Caco-2 (cell line): ENCODE measurements at regions not wholly inside any gene's neighbourhood (a gene's known extent, or its start where the extent isn't known, plus 50 kb on each side); places are given as distances from the start of the nearest gene placed in this dataset.

Source experiments
- BruUV-seq: library from RNA; stranded (reverse); fragments of 400-500 nt; replicated peaks from 2 replicates; lab custom pipeline; 2021; lab: Mats Ljungman, UMichigan
- CTCF ChIA-PET: fragments of 300-600 bp; sonication (Branson Sonifier 250); formaldehyde crosslinking; loops from one replicate; lab custom pipeline; 2022; ENCODE audit warnings: antibody characterized with exemption; lab: Charles Lee
- POLR2A ChIA-PET: fragments of 300-600 bp; sonication (Branson Sonifier 250); formaldehyde crosslinking; loops from one replicate; lab custom pipeline; 2022; ENCODE audit warnings: antibody characterized with exemption; lab: Charles Lee
- DNase-seq, 2 experiments: peaks; one replicate each; pipeline versions ENCODE4 v3.0.0 to v3.0.0-alpha.2; 2020 to 2022
- H3K27me3 ChIP-seq: replicated peaks from 2 replicates; pipeline ENCODE4 v1.6.0; 2011; ENCODE audit warnings: low read length; ENCODE audit not compliant: control insufficient read depth, insufficient read depth
- H3K36me3 ChIP-seq: 2 replicates; pipeline ENCODE4 v1.5.1; 2011; ENCODE audit warnings: low read length; ENCODE audit not compliant: control insufficient read depth, insufficient read depth
- H3K4me1 ChIP-seq: fragments of 250-450 bp; sonication (Bioruptor Pico); 2 replicates; pipeline ENCODE4 v1.5.1; 2020; ENCODE audit warnings: mild to moderate bottlenecking
- H3K4me3 ChIP-seq: 2 replicates; pipeline ENCODE4 v1.5.1; 2011; ENCODE audit warnings: low read depth, mild to moderate bottlenecking, control low read depth, low read length
- H3K9me3 ChIP-seq: fragments of 250-450 bp; sonication (Bioruptor Pico); 2 replicates; pipeline ENCODE4 v1.5.1; 2020; ENCODE audit warnings: mild to moderate bottlenecking, moderate library complexity
- H3K27ac Mint-ChIP-seq: one replicate; pipeline ENCODE4 v1.8.0; 2022; ENCODE audit warnings: mixed read lengths; ENCODE audit not compliant: unreplicated experiment
- H3K27me3 Mint-ChIP-seq: one replicate; pipeline ENCODE4 v1.8.0; 2022; ENCODE audit warnings: mixed read lengths; ENCODE audit not compliant: insufficient read depth, unreplicated experiment
- H3K36me3 Mint-ChIP-seq: one replicate; pipeline ENCODE4 v1.8.0; 2022; ENCODE audit warnings: mild to moderate bottlenecking, mixed read lengths; ENCODE audit not compliant: insufficient read depth, unreplicated experiment
- H3K4me1 Mint-ChIP-seq: one replicate; pipeline ENCODE4 v1.8.0; 2022; ENCODE audit warnings: low read depth, mixed read lengths; ENCODE audit not compliant: unreplicated experiment
- H3K4me3 Mint-ChIP-seq: one replicate; pipeline ENCODE4 v1.8.0; 2022; ENCODE audit warnings: mild to moderate bottlenecking, moderate library complexity, mixed read lengths; ENCODE audit not compliant: unreplicated experiment
- H3K9me3 Mint-ChIP-seq: one replicate; pipeline ENCODE4 v1.8.0; 2022; ENCODE audit warnings: mixed read lengths; ENCODE audit not compliant: unreplicated experiment
- CTCF ChIP-seq, 2 experiments: fragments of 200-600 bp in 1 of 2; IDR thresholded peaks; 1 replicate in 1 of 2; 2 replicates in 1 of 2; pipeline versions ENCODE4 v1.5.1 to v1.8.0; 2011 to 2022; ENCODE audit warnings: antibody characterized with exemption in 1 of 2, control low read depth in 1 of 2, inconsistent platforms in 1 of 2, low read depth in 1 of 2, low read length in 1 of 2, mild to moderate bottlenecking in 1 of 2, moderate library complexity in 1 of 2; ENCODE audit not compliant: insufficient read depth in 1 of 2, severe bottlenecking in 1 of 2, unreplicated experiment in 1 of 2
- intact Hi-C: fragments of 100-400 bp; cut with micrococcal nuclease; formaldehyde crosslinking; loops from one replicate; pipeline ENCODE4 v1.10.0; 2022; ENCODE audit not compliant: unreplicated experiment

- H3K27ac Mint-ChIP-seq = no peak overlapping the region
- H3K36me3 ChIP-seq = no peaks in the 10 kb centered on the region
- no peak for TF ChIP-seq CTCF (IDR thresholded peaks at IDR 0.05; ENCODE audit: insufficient read depth in 1 of 2, low read depth in 1 of 2, low read length in 1 of 2, severe bottlenecking in 1 of 2, unreplicated experiment in 1 of 2)
- no TSS peak for BruUV-seq
- no peaks in the 10 kb centered on the region for H3K36me3 Mint-ChIP-seq
- peaks cover 5% of the 10 kb centered on the region for H3K27me3 Mint-ChIP-seq
- intact Hi-C loops = no loop called here
- no peaks in the 10 kb centered on the region for H3K4me1 Mint-ChIP-seq
- ChIA-PET POLR2A (no interaction called here), CTCF (no interaction called here)
- no peaks in the 10 kb centered on the region for H3K4me1 ChIP-seq
- no peaks in the 10 kb centered on the region for H3K27me3 ChIP-seq
- no peaks in the 10 kb centered on the region; the same call in 1 of the 2 replicates for H3K9me3 ChIP-seq
- no peak for DNase-seq
- no peak overlapping the region for H3K4me3 Mint-ChIP-seq
- no peak overlapping the region for H3K4me3 ChIP-seq
- H3K9me3 Mint-ChIP-seq = no peaks in the 10 kb centered on the region
Observed at GRCh38 chr4:176435901-176436292, 116.1 kb downstream of the SPCS3 start.

DNA sequence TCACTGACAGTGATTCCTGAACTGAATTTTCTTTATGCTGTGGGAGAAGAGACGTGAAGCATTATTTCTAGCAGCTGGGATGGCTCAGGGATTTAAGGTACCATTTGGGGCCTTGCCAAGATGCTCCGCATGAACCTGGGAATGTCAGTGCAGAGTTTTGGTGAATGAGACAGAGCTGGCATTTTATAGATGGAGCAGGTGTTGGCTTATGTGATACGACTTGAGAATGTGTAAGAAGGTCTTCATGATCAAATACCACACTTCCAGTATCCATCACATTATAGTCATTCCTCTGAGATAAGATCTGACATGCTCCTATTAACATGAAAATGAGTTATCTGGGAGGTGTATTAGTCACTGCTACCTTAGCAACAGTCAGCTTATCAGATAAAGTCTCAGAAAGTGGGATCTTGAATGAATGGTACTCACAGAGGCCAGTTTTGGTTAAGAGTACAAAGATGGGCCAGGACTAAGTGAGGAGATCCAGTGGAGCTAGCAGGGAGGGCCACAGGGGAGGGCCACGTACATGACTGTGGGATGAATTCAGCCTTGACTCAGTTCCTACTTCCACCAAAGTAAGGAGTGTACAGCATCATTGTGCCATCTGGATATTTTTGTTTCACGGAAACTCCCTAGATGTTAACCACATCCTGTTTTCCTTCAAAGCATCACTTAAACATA is 116.7 kb downstream of the SPCS3 start:
- H3K27me3 Mint-ChIP-seq = peaks cover 5% of the 10 kb centered on the region
- H3K9me3 Mint-ChIP-seq = no peaks in the 10 kb centered on the region
- Histone ChIP-seq H3K9me3 (no peaks in the 10 kb centered on the region; the same call in 1 of the 2 replicates), H3K27me3 (no peaks in the 10 kb centered on the region), H3K4me3 (no peak overlapping the region), H3K4me1 (no peaks in the 10 kb centered on the region), H3K36me3 (no peaks in the 10 kb centered on the region)
- no peak for DNase-seq
- intact Hi-C loops = no loop called here
- POLR2A ChIA-PET = no interaction called here
- TF ChIP-seq CTCF (IDR thresholded peaks at IDR 0.05; ENCODE audit: insufficient read depth in 1 of 2, low read depth in 1 of 2, low read length in 1 of 2, severe bottlenecking in 1 of 2, unreplicated experiment in 1 of 2) = no peak
- BruUV-seq = no TSS peak
- H3K4me3 Mint-ChIP-seq = no peak overlapping the region
- H3K36me3 Mint-ChIP-seq = no peaks in the 10 kb centered on the region
- no peak overlapping the region for H3K27ac Mint-ChIP-seq
- CTCF ChIA-PET = no interaction called here
- no peaks in the 10 kb centered on the region for H3K4me1 Mint-ChIP-seq

GRCh38 chr4:176437756-176438155 is 118.0 kb downstream of the SPCS3 start:
- no peaks in the 10 kb centered on the region for H3K4me1 ChIP-seq
- TF ChIP-seq CTCF (IDR thresholded peaks at IDR 0.05; ENCODE audit: insufficient read depth in 1 of 2, low read depth in 1 of 2, low read length in 1 of 2, severe bottlenecking in 1 of 2, unreplicated experiment in 1 of 2) = no peak
- no peaks in the 10 kb centered on the region; the same call in 1 of the 2 replicates for H3K9me3 ChIP-seq
- intact Hi-C loops = no loop called here
- H3K36me3 Mint-ChIP-seq = no peaks in the 10 kb centered on the region
- no TSS peak for BruUV-seq
- no peak for DNase-seq
- POLR2A ChIA-PET = no interaction called here
- H3K4me3 Mint-ChIP-seq = no peak overlapping the region
- CTCF ChIA-PET = no interaction called here
- peaks cover 2% of the 10 kb centered on the region for H3K27me3 Mint-ChIP-seq
- no peak overlapping the region for H3K4me3 ChIP-seq
- no peak overlapping the region for H3K27ac Mint-ChIP-seq
- no peaks in the 10 kb centered on the region for H3K36me3 ChIP-seq
- no peaks in the 10 kb centered on the region for H3K4me1 Mint-ChIP-seq
- no peaks in the 10 kb centered on the region for H3K27me3 ChIP-seq
- no peaks in the 10 kb centered on the region for H3K9me3 Mint-ChIP-seq
